ENCODE measurements at regions not wholly inside any gene's neighbourhood (a gene's known extent, or its start where the extent isn't known, plus 50 kb on each side); places are given as distances from the start of the nearest gene placed in this dataset.

- Histone ChIP-seq H3K9me3 (ENCODE audit: control insufficient read depth, insufficient read depth, low read length) (no peaks in the 10 kb centered on the region), H3K4me1 (ENCODE audit: control insufficient read depth, insufficient read depth, low read length) (peaks cover 35% of the 10 kb centered on the region), H3K27ac (ENCODE audit: low read depth, low read length) (no peak overlapping the region), H3K27me3 (ENCODE audit: control insufficient read depth, insufficient read depth, low read length) (peaks cover 1% of the 10 kb centered on the region), H3K9ac (ENCODE audit: low read depth, low read length) (no peak overlapping the region), H3K36me3 (ENCODE audit: control insufficient read depth, insufficient read depth, low read length) (no peaks in the 10 kb centered on the region), H3K4me3 (ENCODE audit: low read depth, low read length) (no peak overlapping the region)
Observed at GRCh38 chr4:182134261-182134660, 108.9 kb upstream of the TENM3 start.

DNA sequence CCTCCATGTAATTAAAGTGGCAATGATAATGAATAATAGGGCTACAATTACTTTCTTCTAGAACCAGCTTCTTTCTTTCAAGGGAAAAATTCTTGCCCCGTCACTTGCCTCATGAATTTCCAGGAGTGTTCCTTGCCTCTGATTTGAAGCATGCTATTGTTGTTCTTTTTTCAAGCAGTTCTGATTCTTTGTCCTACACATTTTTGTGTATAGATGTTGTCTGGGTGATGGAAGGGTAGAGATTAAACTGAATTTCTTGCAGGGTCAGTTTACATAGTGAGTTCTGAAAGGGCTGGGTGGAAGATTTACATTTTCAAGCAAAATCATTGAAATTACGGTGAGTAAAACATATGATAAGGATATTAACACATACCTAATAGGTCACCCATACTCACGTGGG lies 107.0 kb upstream of the TENM3 start:
- Histone ChIP-seq H3K4me3 (ENCODE audit: low read depth, low read length) (no peak overlapping the region), H3K27me3 (ENCODE audit: control insufficient read depth, insufficient read depth, low read length) (peaks cover 20% of the 10 kb centered on the region), H3K9ac (ENCODE audit: low read depth, low read length) (no peak overlapping the region), H3K9me3 (ENCODE audit: control insufficient read depth, insufficient read depth, low read length) (no peaks in the 10 kb centered on the region), H3K36me3 (ENCODE audit: control insufficient read depth, insufficient read depth, low read length) (no peaks in the 10 kb centered on the region), H3K4me1 (ENCODE audit: control insufficient read depth, insufficient read depth, low read length) (peaks cover 43% of the 10 kb centered on the region), H3K27ac (ENCODE audit: low read depth, low read length) (no peak overlapping the region)

DNA sequence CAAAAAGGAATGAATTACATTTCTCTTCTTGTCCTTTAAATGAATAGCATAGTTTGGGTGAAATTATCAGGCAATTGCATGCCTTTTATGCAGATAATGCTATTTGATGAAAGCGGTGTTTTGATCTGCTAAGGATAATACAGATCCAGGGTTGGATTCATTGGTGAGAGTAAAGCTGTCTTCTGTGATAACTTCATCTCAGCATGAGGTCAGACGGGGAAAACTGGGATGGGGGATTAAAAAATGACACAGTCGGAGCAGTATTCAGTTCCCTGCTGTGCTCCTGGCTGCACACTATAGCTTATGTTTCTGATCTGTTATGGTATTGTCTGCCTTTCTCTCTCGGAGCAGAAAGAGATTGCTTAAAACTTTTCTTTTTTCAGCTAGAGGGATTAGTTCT lies 105.9 kb upstream of the TENM3 start:
- H3K4me3 ChIP-seq (ENCODE audit: low read depth, low read length), result no peak overlapping the region
- H3K9me3 ChIP-seq (ENCODE audit: control insufficient read depth, insufficient read depth, low read length), result no peaks in the 10 kb centered on the region
- H3K4me1 ChIP-seq (ENCODE audit: control insufficient read depth, insufficient read depth, low read length), result peaks cover 54% of the 10 kb centered on the region
- H3K9ac ChIP-seq (ENCODE audit: low read depth, low read length), result no peak overlapping the region
- H3K27ac ChIP-seq (ENCODE audit: low read depth, low read length), result no peak overlapping the region
- H3K36me3 ChIP-seq (ENCODE audit: control insufficient read depth, insufficient read depth, low read length), result no peaks in the 10 kb centered on the region
- H3K27me3 ChIP-seq (ENCODE audit: control insufficient read depth, insufficient read depth, low read length), result peaks cover 32% of the 10 kb centered on the region

DNA sequence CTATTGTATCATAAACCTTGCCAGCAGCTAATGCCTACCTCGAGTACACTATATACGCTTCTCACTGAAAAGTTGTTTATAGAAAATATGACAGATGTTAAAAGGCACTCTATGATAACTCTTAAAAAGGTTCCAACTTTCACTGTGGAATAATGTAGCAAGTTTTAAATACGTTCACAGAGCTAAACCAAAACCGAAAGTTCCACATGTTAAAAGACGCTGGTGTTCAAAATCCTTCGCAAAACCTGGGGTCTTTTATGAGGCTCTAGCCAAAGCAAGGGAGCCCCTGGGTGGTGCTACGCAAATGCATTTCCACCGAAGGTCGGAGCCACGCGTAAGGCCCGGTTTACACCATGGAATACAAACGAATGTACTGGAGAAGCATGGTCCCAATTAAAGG lies 103.7 kb upstream of the TENM3 start:
- Histone ChIP-seq H3K36me3 (ENCODE audit: control insufficient read depth, insufficient read depth, low read length) (no peaks in the 10 kb centered on the region), H3K9me3 (ENCODE audit: control insufficient read depth, insufficient read depth, low read length) (no peaks in the 10 kb centered on the region), H3K4me3 (ENCODE audit: low read depth, low read length) (no peak overlapping the region), H3K27me3 (ENCODE audit: control insufficient read depth, insufficient read depth, low read length) (peaks cover 34% of the 10 kb centered on the region), H3K4me1 (ENCODE audit: control insufficient read depth, insufficient read depth, low read length) (peaks cover 48% of the 10 kb centered on the region), H3K27ac (ENCODE audit: low read depth, low read length) (no peak overlapping the region), H3K9ac (ENCODE audit: low read depth, low read length) (no peak overlapping the region)

DNA sequence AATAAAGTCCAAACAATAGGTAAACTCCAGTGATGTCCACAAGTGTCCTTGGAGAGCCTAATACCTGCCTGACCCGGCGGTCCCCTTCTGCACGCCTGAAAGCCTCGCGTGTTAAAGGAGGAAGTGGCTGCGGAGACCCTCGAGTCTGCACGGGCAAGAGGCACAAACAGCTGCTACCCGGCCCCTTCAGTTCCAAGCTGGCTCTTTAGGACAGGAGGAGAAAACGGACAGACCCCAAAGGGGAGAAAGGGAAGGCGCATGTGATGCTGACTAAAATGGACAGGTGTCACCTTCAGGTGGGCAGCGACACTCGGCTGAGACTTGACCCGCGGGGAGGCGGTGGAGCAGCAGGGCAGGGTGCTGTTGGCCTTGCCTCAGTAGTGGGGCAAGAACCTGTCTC lies 102.7 kb upstream of the TENM3 start:
- no peaks in the 10 kb centered on the region for H3K9me3 ChIP-seq (ENCODE audit: control insufficient read depth, insufficient read depth, low read length)
- H3K4me3 ChIP-seq (ENCODE audit: low read depth, low read length), result no peak overlapping the region; the same call in 1 of the 2 replicates
- no peaks in the 10 kb centered on the region for H3K36me3 ChIP-seq (ENCODE audit: control insufficient read depth, insufficient read depth, low read length)
- H3K4me1 ChIP-seq (ENCODE audit: control insufficient read depth, insufficient read depth, low read length), result peaks cover 49% of the 10 kb centered on the region
- peaks cover 34% of the 10 kb centered on the region for H3K27me3 ChIP-seq (ENCODE audit: control insufficient read depth, insufficient read depth, low read length)
- H3K27ac ChIP-seq (ENCODE audit: low read depth, low read length), result no peak overlapping the region
- H3K9ac ChIP-seq (ENCODE audit: low read depth, low read length), result no peak overlapping the region

DNA sequence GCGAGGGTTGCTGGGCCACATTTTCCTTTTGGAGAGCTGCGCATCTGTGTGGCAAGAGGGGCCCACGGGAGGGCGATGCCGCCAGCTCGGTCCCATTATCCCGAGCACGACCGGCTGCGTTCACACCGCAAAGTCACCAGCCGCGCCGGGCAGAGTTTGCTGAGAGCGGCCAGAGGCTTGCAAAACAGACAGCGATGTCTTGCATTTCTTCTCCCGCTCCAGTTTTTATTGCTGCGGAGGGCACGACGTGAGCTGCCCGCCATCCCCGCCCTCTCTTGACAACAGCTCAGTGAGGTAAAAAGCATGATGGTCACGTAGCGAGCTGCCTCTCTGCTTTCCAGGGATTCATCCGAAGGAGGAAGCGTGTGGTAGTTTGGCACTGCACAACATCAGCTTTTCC lies 102.1 kb upstream of the TENM3 start:
- H3K36me3 ChIP-seq (ENCODE audit: control insufficient read depth, insufficient read depth, low read length), result no peaks in the 10 kb centered on the region
- no peak overlapping the region for H3K27ac ChIP-seq (ENCODE audit: low read depth, low read length)
- no peak overlapping the region for H3K9ac ChIP-seq (ENCODE audit: low read depth, low read length)
- peaks cover 34% of the 10 kb centered on the region for H3K27me3 ChIP-seq (ENCODE audit: control insufficient read depth, insufficient read depth, low read length)
- peaks cover 50% of the 10 kb centered on the region for H3K4me1 ChIP-seq (ENCODE audit: control insufficient read depth, insufficient read depth, low read length)
- peak overlapping the region; percentile 93 for H3K4me3 ChIP-seq (ENCODE audit: low read depth, low read length)
- no peaks in the 10 kb centered on the region for H3K9me3 ChIP-seq (ENCODE audit: control insufficient read depth, insufficient read depth, low read length)

- no peaks in the 10 kb centered on the region for H3K36me3 ChIP-seq (ENCODE audit: control insufficient read depth, insufficient read depth, low read length)
- H3K27me3 ChIP-seq (ENCODE audit: control insufficient read depth, insufficient read depth, low read length), result peaks cover 34% of the 10 kb centered on the region
- peak overlapping the region; percentile 93 for H3K4me3 ChIP-seq (ENCODE audit: low read depth, low read length)
- peaks cover 50% of the 10 kb centered on the region for H3K4me1 ChIP-seq (ENCODE audit: control insufficient read depth, insufficient read depth, low read length)
- no peaks in the 10 kb centered on the region for H3K9me3 ChIP-seq (ENCODE audit: control insufficient read depth, insufficient read depth, low read length)
- H3K9ac ChIP-seq (ENCODE audit: low read depth, low read length), result peak overlapping the region; percentile 82
- H3K27ac ChIP-seq (ENCODE audit: low read depth, low read length), result peak overlapping the region; percentile 95
Observed at GRCh38 chr4:182142176-182143085, 100.8 kb upstream of the TENM3 start.

DNA sequence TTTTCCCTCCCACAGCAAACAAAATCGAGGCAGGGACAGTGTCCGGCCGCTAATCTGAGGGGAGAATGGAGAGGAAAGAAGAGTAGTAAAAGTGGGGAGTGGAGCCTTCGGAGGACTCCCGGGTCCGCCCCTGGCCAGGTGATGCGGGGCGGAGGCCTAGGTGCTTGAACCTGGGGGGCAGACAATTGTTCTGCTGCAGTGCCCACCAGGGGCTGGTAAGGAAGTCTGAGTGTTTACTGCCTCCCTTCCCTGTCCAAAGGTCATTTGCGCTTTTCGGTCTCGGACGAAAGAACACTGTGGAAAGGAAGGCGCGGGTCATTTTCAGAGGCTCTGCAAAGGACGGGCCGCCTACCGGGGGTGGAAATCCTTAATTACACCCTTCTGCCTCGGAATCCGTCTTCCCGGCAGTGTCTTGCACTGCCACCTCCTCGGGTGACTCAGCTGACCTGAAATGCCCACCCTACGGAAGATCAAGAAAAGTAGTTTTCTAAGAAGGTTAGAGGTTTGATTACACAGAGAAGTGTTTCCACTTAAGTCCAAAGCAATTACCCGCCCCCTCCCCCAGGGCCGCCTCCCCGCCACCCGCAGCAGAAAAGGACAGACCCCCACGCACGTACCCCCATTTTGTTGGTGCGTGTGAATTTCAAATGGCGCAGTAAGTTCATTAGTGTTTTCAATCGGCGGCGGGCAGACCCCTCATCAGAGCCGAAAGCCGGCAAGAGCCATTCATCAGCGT lies 99.9 kb upstream of the TENM3 start:
- Histone ChIP-seq H3K9me3 (ENCODE audit: control insufficient read depth, insufficient read depth, low read length) (no peaks in the 10 kb centered on the region), H3K4me3 (ENCODE audit: low read depth, low read length) (peak overlapping the region; percentile 93), H3K9ac (ENCODE audit: low read depth, low read length) (peak overlapping the region; percentile 82), H3K36me3 (ENCODE audit: control insufficient read depth, insufficient read depth, low read length) (no peaks in the 10 kb centered on the region), H3K27ac (ENCODE audit: low read depth, low read length) (peak overlapping the region; percentile 95), H3K27me3 (ENCODE audit: control insufficient read depth, insufficient read depth, low read length) (peaks cover 34% of the 10 kb centered on the region), H3K4me1 (ENCODE audit: control insufficient read depth, insufficient read depth, low read length) (peaks cover 50% of the 10 kb centered on the region)

GRCh38 chr4:182143822-182144625 lies 99.2 kb upstream of the TENM3 start:
- Histone ChIP-seq H3K27ac (ENCODE audit: low read depth, low read length) (peak overlapping the region; percentile 95), H3K4me1 (ENCODE audit: control insufficient read depth, insufficient read depth, low read length) (peaks cover 54% of the 10 kb centered on the region), H3K36me3 (ENCODE audit: control insufficient read depth, insufficient read depth, low read length) (no peaks in the 10 kb centered on the region), H3K27me3 (ENCODE audit: control insufficient read depth, insufficient read depth, low read length) (peaks cover 34% of the 10 kb centered on the region), H3K9me3 (ENCODE audit: control insufficient read depth, insufficient read depth, low read length) (no peaks in the 10 kb centered on the region), H3K9ac (ENCODE audit: low read depth, low read length) (peak overlapping the region; percentile 82), H3K4me3 (ENCODE audit: low read depth, low read length) (peak overlapping the region; percentile 93)

DNA sequence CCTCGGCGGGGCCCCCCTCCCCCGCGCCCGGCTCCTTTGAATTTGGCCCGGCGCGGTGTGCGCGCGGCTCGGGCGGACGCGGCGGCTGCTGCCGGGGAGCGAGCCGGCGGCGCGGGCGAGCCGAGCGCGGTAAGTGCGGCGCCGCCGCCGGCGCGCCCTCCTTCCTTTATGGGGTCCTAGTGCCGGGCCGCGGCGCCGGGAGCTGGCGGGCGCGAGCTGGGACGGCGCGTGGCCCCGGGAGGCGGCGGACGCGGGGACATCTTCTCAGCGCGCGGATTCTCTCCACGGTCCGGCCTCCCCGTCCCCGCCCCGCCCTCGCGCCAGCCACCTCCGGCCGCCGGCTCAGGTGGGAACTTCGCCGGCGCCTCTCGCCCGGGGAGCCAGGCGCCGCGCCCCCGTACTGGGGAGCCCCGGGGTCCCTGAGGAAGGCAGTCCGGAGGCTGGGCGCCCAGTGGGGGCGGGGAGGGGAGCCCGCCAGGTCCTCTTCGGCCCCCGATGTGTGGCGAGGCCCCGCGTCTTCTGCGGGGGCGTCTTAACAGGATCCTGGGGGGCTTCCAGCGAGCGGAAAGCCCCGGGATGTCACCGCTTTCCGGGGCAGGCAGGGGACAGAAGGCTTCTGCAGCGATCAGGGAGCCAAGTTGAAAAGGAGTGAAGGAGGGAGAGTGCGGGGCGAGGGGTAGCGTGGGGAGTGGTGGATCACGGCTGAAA lies 98.4 kb upstream of the TENM3 start:
- H3K9me3 ChIP-seq (ENCODE audit: control insufficient read depth, insufficient read depth, low read length), result no peaks in the 10 kb centered on the region

More for the DNA sequence above, 98.4 kb upstream of the TENM3 start:
- peaks cover 55% of the 10 kb centered on the region for H3K4me1 ChIP-seq (ENCODE audit: control insufficient read depth, insufficient read depth, low read length)
- H3K27me3 ChIP-seq (ENCODE audit: control insufficient read depth, insufficient read depth, low read length), result peaks cover 27% of the 10 kb centered on the region
- H3K9ac ChIP-seq (ENCODE audit: low read depth, low read length), result peak overlapping the region; percentile 17
- peak overlapping the region; percentile 95 for H3K27ac ChIP-seq (ENCODE audit: low read depth, low read length)
- peak overlapping the region; percentile 70 for H3K4me3 ChIP-seq (ENCODE audit: low read depth, low read length)
- no peaks in the 10 kb centered on the region for H3K36me3 ChIP-seq (ENCODE audit: control insufficient read depth, insufficient read depth, low read length)
